ENCODE measurements at regions not wholly inside any gene's neighbourhood (a gene's known extent, or its start where the extent isn't known, plus 50 kb on each side); places are given as distances from the start of the nearest gene placed in this dataset.

DNA sequence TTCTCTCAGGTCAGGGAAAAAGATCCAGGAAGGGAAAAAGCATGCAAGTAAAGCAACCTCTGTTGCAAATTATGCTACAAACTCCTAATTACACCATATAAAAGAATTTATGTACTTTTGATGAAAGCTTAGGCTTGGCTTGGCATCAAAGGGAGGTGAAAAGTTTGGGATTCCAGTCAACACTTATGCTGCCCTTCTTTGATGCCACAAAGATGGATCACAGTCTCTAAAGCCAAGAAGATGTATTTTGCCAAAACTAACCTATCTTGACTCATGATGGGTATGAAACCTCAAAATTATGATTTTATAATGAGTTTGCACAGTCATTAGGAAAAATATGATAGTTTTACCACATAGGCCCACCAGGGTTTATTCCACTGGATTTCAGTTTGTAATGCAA, 101.0 kb upstream of the CCDC80 start:
- CTCF ChIA-PET, result interaction anchor here (1.4 kb wide), 1 partner anchor 72 kb away, joined by 4 read pairs; no protein-coding TSS in a partner anchor
- TF ChIP-seq CTCF (IDR thresholded peaks at IDR 0.05; ENCODE audit: insufficient read depth, low read length, missing control alignments), result no peak
- POLR2A ChIA-PET, result no interaction called here

DNA sequence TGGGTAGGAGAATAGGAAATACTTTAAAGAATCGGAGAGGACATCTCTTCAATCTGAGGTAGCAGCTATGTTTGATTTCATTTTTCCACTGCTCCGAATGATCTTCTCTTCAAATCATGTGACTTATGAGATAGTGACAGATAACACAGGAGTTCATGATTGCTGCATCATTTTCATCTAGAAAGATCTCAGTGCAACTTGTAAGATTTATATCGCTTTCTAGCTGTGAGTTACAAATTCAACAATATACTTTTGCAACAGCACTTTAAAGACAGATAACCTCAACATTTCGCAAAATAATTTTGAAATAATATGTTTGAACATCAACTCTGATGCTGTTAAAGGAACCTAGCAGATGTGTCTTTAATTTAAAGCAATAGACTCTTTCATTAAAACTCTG, 99.9 kb upstream of the CCDC80 start:
- DNase-seq (ENCODE audit: low read depth, low spot score), result no peak
- ChIA-PET CTCF (interaction anchor here (1.2 to 2.1 kb wide), 4 partner anchors 73 to 159 kb away, joined by 3 to 10 read pairs (median 6); no protein-coding TSS in a partner anchor), POLR2A (no interaction called here)
- H3K4me3 ChIP-seq (ENCODE audit: low read depth, low read length), result no peak overlapping the region
- no peak for TF ChIP-seq CTCF (IDR thresholded peaks at IDR 0.05; ENCODE audit: insufficient read depth, low read length, missing control alignments)

More for the DNA sequence above, 101.0 kb upstream of the CCDC80 start:
- no peak for DNase-seq (ENCODE audit: low read depth, low spot score)
- no peak overlapping the region for H3K4me3 ChIP-seq (ENCODE audit: low read depth, low read length)

- ChIA-PET POLR2A (no interaction called here), CTCF (interaction anchor here (1.0 to 2.1 kb wide), 7 partner anchors 22 to 157 kb away, joined by 3 to 10 read pairs (median 3); no protein-coding TSS in a partner anchor)
- no peak for TF ChIP-seq CTCF (IDR thresholded peaks at IDR 0.05; ENCODE audit: insufficient read depth, low read length, missing control alignments)
- H3K4me3 ChIP-seq (ENCODE audit: low read depth, low read length), result no peak overlapping the region
- no peak for DNase-seq (ENCODE audit: low read depth, low spot score)
Observed at GRCh38 chr3:112739252-112739965, 98.5 kb upstream of the CCDC80 start.

- ChIA-PET POLR2A (no interaction called here), CTCF (interaction anchor here (0.9 to 5.9 kb wide), 6 partner anchors 9 to 241 kb away, joined by 3 to 128 read pairs (median 72); partner anchors contain the start of gene CCDC80)
- DNase-seq (ENCODE audit: low read depth, low spot score), result no peak
- TF ChIP-seq CTCF (IDR thresholded peaks at IDR 0.05; ENCODE audit: insufficient read depth, low read length, missing control alignments), result no peak
- H3K4me3 ChIP-seq (ENCODE audit: low read depth, low read length), result no peak overlapping the region
Observed at GRCh38 chr3:112738366-112738765, 97.4 kb upstream of the CCDC80 start.

DNA sequence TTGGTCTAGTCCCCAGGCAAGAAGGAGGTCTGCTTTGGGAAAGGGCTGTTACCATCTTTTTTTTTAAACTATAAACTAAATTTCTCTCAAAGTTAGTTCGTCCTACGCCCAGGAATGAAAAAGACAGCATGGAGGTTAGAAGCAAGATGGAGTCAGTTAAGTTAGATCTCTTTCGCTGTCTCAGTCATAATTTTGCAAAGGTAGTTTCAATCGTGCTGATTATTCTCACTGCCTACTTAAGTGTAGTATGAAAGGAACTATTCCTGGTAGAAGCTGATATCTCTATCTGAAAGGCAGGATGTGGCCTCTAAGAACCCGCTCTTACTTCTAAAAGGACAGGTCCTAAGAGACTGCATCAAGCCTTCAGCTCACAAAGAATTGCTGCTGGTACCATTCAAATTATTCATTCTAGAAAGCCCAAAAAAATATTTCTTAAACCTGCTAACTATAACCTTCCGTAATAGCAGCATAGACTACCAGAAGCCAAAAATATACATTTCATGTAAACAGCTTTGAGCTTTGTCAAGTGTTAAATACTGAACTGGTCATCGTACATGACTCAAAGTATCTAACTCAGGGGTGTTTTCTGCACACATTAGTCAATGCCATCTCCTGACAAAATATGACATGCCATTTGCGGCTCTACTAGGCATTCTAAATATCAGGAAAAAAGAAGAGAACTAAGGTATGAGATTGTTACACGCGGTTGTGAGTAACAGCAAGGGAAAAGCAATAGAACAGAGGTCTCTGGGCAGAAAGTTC, 96.0 kb upstream of the CCDC80 start:
- ChIA-PET CTCF (interaction anchor here (0.6 to 5.9 kb wide), 8 partner anchors 10 to 282 kb away, joined by 3 to 128 read pairs (median 28); partner anchors contain the start of gene CCDC80), POLR2A (no interaction called here)
- H3K4me3 ChIP-seq (ENCODE audit: low read depth, low read length), result no peak overlapping the region
- DNase-seq (ENCODE audit: low read depth, low spot score), result no peak
- TF ChIP-seq CTCF (IDR thresholded peaks at IDR 0.05; ENCODE audit: insufficient read depth, low read length, missing control alignments), result no peak

DNA sequence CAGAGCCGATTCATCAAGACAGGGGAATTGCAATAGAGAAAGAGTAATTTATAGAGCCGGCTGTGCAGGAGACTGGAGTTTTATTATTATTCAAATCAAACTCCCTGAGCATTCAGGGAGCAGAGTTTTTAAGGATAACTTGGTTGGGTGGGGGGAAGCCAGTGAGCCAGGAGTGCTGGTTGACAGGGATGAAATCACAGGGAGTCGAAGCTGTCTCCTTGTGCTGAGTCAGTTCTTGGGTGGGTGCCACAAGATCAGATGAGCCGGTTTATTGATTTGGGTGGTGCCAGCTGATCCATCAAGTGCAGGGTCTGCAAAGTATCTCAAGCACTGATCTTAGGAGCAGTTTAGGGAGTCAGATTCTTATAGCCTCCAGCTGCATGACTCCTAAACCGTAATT, 95.4 kb upstream of the CCDC80 start:
- CTCF ChIA-PET, result interaction anchor here (2.0 to 5.9 kb wide), 9 partner anchors 11 to 243 kb away, joined by 6 to 128 read pairs (median 37); partner anchors contain the start of gene CCDC80

More for the DNA sequence above, 95.4 kb upstream of the CCDC80 start:
- DNase-seq (ENCODE audit: low read depth, low spot score), result no peak
- POLR2A ChIA-PET, result interaction anchor here (0.5 kb wide), 1 partner anchor 85 kb away, joined by 3 read pairs; no protein-coding TSS in a partner anchor
- H3K4me3 ChIP-seq (ENCODE audit: low read depth, low read length), result no peak overlapping the region
- no peak for TF ChIP-seq CTCF (IDR thresholded peaks at IDR 0.05; ENCODE audit: insufficient read depth, low read length, missing control alignments)

Data from AG04449 (cell line).